Peyer's patch (tissue), 4 donors: ENCODE measurements at regions not wholly inside any gene's neighbourhood (a gene's known extent, or its start where the extent isn't known, plus 50 kb on each side); places are given as distances from the start of the nearest gene placed in this dataset.

Experiments used
- POLR2A ChIP-seq, 2 donors: fragments of 450-650 bp; IDR thresholded peaks; one replicate each; pipeline ENCODE4 v1.5.1; 2017; ENCODE audit warnings: antibody characterized with exemption in 2 of 2, mild to moderate bottlenecking in 2 of 2, moderate library complexity in 2 of 2
- TF ChIP-seq, protein P1 (sequence below), 6 experiments: fragments of 450-650 bp in 4 of 6; fragments of 200-600 bp in 2 of 6; sonication (generic) in 1 of 6; IDR thresholded peaks; one replicate each; pipeline ENCODE4 v1.5.1; 2017 to 2019; ENCODE audit warnings: antibody characterized with exemption in 6 of 6, mild to moderate bottlenecking in 3 of 6, moderate library complexity in 1 of 6

GRCh38 chr11:134633276-134633675 lies 221.2 kb upstream of the B3GAT1 start:
- TF ChIP-seq, protein P1, sequence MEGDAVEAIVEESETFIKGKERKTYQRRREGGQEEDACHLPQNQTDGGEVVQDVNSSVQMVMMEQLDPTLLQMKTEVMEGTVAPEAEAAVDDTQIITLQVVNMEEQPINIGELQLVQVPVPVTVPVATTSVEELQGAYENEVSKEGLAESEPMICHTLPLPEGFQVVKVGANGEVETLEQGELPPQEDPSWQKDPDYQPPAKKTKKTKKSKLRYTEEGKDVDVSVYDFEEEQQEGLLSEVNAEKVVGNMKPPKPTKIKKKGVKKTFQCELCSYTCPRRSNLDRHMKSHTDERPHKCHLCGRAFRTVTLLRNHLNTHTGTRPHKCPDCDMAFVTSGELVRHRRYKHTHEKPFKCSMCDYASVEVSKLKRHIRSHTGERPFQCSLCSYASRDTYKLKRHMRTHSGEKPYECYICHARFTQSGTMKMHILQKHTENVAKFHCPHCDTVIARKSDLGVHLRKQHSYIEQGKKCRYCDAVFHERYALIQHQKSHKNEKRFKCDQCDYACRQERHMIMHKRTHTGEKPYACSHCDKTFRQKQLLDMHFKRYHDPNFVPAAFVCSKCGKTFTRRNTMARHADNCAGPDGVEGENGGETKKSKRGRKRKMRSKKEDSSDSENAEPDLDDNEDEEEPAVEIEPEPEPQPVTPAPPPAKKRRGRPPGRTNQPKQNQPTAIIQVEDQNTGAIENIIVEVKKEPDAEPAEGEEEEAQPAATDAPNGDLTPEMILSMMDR (IDR thresholded peaks at IDR 0.05) = no peak
- TF ChIP-seq POLR2A (IDR thresholded peaks at IDR 0.05) = no peak
